DND-41 (cell line): ENCODE measurements at regions not wholly inside any gene's neighbourhood (a gene's known extent, or its start where the extent isn't known, plus 50 kb on each side); places are given as distances from the start of the nearest gene placed in this dataset.

Experiments used
- CTCF ChIP-seq: IDR thresholded peaks from 2 replicates; pipeline ENCODE4 v1.5.1; 2012; ENCODE audit warnings: borderline replicate concordance, low read length, moderate library complexity, mild to moderate bottlenecking; ENCODE audit not compliant: poor library complexity, severe bottlenecking; ENCODE audit errors: extremely low read depth
- EZH2 ChIP-seq: IDR thresholded peaks from 3 replicates; pipeline ENCODE4 v1.6.1; 2012; ENCODE audit warnings: borderline replicate concordance, low read depth, mild to moderate bottlenecking, moderate library complexity, low read length, inconsistent platforms; ENCODE audit not compliant: severe bottlenecking

GRCh38 chr17:33438139-33438538 is 145.0 kb upstream of the ASIC2 start:
- TF ChIP-seq CTCF: no peak
- no peak for TF ChIP-seq EZH2
